HEK293 (cell line): ENCODE measurements at regions not wholly inside any gene's neighbourhood (a gene's known extent, or its start where the extent isn't known, plus 50 kb on each side); places are given as distances from the start of the nearest gene placed in this dataset.
A peak's percentile ranks its signal among the peaks of the same experiment; 100 is the strongest.

Experiments used
- CTCF ChIA-PET: fragments of 350-600 bp; formaldehyde crosslinking; extraction: SDS; loops from one replicate; lab custom pipeline; 2021; ENCODE audit warnings: antibody characterized with exemption; lab: Yijun Ruan, JAX
- POLR2A ChIA-PET: fragments of 300-600 bp; formaldehyde crosslinking; extraction: SDS; loops from one replicate; lab custom pipeline; 2020; ENCODE audit warnings: antibody characterized with exemption, inconsistent platforms; lab: Yijun Ruan, JAX
- H3K27ac ChIP-seq: fragments of 200-500 bp; sonication (Bioruptor generic); 2 replicates; pipeline ENCODE4 v1.5.1; 2014; ENCODE audit warnings: low read depth, low read length, control low read depth, inconsistent platforms; ENCODE audit errors: extremely low read depth
- H3K36me3 ChIP-seq, 2 experiments: fragments of 200-500 bp in 1 of 2; sonication (Bioruptor generic) in 1 of 2; 1 replicate in 1 of 2; 2 replicates in 1 of 2; pipeline ENCODE4 v1.5.1; 2014 to 2017; ENCODE audit warnings: inconsistent platforms in 2 of 2, low read length in 2 of 2; ENCODE audit not compliant: control insufficient read depth in 2 of 2, insufficient read depth in 1 of 2
- H3K4me1 ChIP-seq: fragments of 200-500 bp; sonication (Bioruptor generic); 2 replicates; pipeline ENCODE4 v1.5.1; 2014; ENCODE audit warnings: mild to moderate bottlenecking, low read length, inconsistent platforms; ENCODE audit not compliant: control insufficient read depth, insufficient read depth
- H3K4me3 ChIP-seq: 2 replicates; pipeline ENCODE4 v1.5.1; 2011; ENCODE audit warnings: low read depth, mild to moderate bottlenecking, control low read depth, low read length, moderate library complexity
- H3K9me3 ChIP-seq: fragments of 200-500 bp; sonication (Bioruptor generic); 2 replicates; pipeline ENCODE4 v1.5.1; 2014; ENCODE audit warnings: low read depth, low read length, inconsistent platforms; ENCODE audit not compliant: control insufficient read depth, insufficient read depth
- KLF16 ChIP-seq: fragments of 450-650 bp; formaldehyde crosslinking; IDR thresholded peaks from 2 replicates; pipeline ENCODE4 v1.5.1; 2017; ENCODE audit warnings: missing biosample characterization, missing genetic modification characterization
- SP7 ChIP-seq: fragments of 450-650 bp; formaldehyde crosslinking; IDR thresholded peaks from 2 replicates; pipeline ENCODE4 v1.5.1; 2016; ENCODE audit warnings: missing biosample characterization, missing genetic modification characterization
- ZFP37 ChIP-seq: fragments of 450-650 bp; formaldehyde crosslinking; IDR thresholded peaks from 2 replicates; pipeline ENCODE4 v1.5.1; 2016; ENCODE audit warnings: missing biosample characterization, missing genetic modification characterization
- ZFP41 ChIP-seq: fragments of 450-650 bp; formaldehyde crosslinking; IDR thresholded peaks from 2 replicates; pipeline ENCODE4 v1.5.1; 2016; ENCODE audit warnings: missing biosample characterization, missing genetic modification characterization, borderline replicate concordance
- ZNF133 ChIP-seq: fragments of 450-650 bp; formaldehyde crosslinking; IDR thresholded peaks from 2 replicates; pipeline ENCODE4 v1.5.1; 2016; ENCODE audit warnings: missing biosample characterization, missing genetic modification characterization
- ZNF140 ChIP-seq: fragments of 450-650 bp; formaldehyde crosslinking; IDR thresholded peaks from 2 replicates; pipeline ENCODE4 v1.5.1; 2016; ENCODE audit warnings: missing biosample characterization, missing genetic modification characterization
- ZNF23 ChIP-seq: fragments of 450-650 bp; formaldehyde crosslinking; IDR thresholded peaks from 2 replicates; pipeline ENCODE4 v1.5.1; 2016; ENCODE audit warnings: missing biosample characterization, missing genetic modification characterization, borderline replicate concordance
- ZNF302 ChIP-seq: fragments of 450-650 bp; formaldehyde crosslinking; IDR thresholded peaks from 2 replicates; pipeline ENCODE4 v1.5.1; 2016; ENCODE audit warnings: missing biosample characterization, missing genetic modification characterization, low read depth
- ZNF423 ChIP-seq: fragments of 450-650 bp; formaldehyde crosslinking; IDR thresholded peaks from 2 replicates; pipeline ENCODE4 v1.5.1; 2016; ENCODE audit warnings: missing biosample characterization, missing genetic modification characterization
- ZNF518A ChIP-seq: fragments of 450-650 bp; formaldehyde crosslinking; conservative IDR thresholded peaks from 2 replicates; pipeline ENCODE4 v1.5.1; 2016; ENCODE audit warnings: low read depth, missing biosample characterization, missing genetic modification characterization
- ZNF792 ChIP-seq: fragments of 450-650 bp; formaldehyde crosslinking; IDR thresholded peaks from 2 replicates; pipeline ENCODE4 v1.5.1; 2016; ENCODE audit warnings: missing biosample characterization, missing genetic modification characterization
- ZNF843 ChIP-seq: fragments of 450-650 bp; formaldehyde crosslinking; IDR thresholded peaks from 2 replicates; pipeline ENCODE4 v1.5.1; 2016; ENCODE audit warnings: missing biosample characterization, missing genetic modification characterization
- TF ChIP-seq, protein P1 (sequence below): fragments of 450-650 bp; formaldehyde crosslinking; IDR thresholded peaks from 2 replicates; pipeline ENCODE4 v1.5.1; 2017; ENCODE audit warnings: missing biosample characterization, missing genetic modification characterization
- TF ChIP-seq, protein P2 (sequence below): fragments of 450-650 bp; formaldehyde crosslinking; IDR thresholded peaks from 2 replicates; pipeline ENCODE4 v1.5.1; 2016; ENCODE audit warnings: missing biosample characterization, missing genetic modification characterization
- TF ChIP-seq, protein P3 (sequence below): fragments of 450-650 bp; formaldehyde crosslinking; IDR thresholded peaks from 2 replicates; pipeline ENCODE4 v1.5.1; 2016; ENCODE audit warnings: missing biosample characterization, missing genetic modification characterization
- TF ChIP-seq, protein P4 (sequence below): fragments of 450-650 bp; formaldehyde crosslinking; IDR thresholded peaks from 2 replicates; pipeline ENCODE4 v1.5.0; 2017; ENCODE audit warnings: missing biosample characterization, missing genetic modification characterization, borderline replicate concordance
- TF ChIP-seq, protein P5 (sequence below): fragments of 450-650 bp; formaldehyde crosslinking; IDR thresholded peaks from 2 replicates; pipeline ENCODE4 v1.5.1; 2016; ENCODE audit warnings: missing biosample characterization, missing genetic modification characterization, low read depth

DNA sequence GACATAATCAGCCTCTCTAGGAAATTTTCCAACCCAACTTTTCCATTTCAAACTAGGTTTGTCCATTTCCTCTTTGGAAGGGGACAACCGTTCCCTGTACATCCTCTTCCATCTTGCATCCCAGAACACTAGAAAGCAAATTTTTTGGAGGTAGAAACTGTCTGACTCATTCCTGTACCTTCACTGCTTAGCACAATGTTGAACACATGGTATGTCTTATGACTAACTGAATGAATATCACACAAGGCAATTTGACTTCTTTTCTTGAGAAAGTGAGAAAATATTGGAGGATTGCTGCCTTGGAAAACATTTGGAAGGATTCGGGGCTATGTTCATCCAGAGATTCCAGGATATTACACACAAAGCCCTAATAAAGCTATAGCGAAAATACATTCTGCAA, 289.1 kb downstream of the FGFR2 start:
- Histone ChIP-seq H3K4me1 (peaks cover 14% of the 10 kb centered on the region), H3K27ac (no peak overlapping the region; the same call in 1 of the 2 replicates), H3K9me3 (no peaks in the 10 kb centered on the region)
- TF ChIP-seq, protein P1, sequence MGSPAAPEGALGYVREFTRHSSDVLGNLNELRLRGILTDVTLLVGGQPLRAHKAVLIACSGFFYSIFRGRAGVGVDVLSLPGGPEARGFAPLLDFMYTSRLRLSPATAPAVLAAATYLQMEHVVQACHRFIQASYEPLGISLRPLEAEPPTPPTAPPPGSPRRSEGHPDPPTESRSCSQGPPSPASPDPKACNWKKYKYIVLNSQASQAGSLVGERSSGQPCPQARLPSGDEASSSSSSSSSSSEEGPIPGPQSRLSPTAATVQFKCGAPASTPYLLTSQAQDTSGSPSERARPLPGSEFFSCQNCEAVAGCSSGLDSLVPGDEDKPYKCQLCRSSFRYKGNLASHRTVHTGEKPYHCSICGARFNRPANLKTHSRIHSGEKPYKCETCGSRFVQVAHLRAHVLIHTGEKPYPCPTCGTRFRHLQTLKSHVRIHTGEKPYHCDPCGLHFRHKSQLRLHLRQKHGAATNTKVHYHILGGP (tag by site-specific recombination), result peak; percentile 85
- TF ChIP-seq ZNF302, result no peak
- TF ChIP-seq, protein P2, sequence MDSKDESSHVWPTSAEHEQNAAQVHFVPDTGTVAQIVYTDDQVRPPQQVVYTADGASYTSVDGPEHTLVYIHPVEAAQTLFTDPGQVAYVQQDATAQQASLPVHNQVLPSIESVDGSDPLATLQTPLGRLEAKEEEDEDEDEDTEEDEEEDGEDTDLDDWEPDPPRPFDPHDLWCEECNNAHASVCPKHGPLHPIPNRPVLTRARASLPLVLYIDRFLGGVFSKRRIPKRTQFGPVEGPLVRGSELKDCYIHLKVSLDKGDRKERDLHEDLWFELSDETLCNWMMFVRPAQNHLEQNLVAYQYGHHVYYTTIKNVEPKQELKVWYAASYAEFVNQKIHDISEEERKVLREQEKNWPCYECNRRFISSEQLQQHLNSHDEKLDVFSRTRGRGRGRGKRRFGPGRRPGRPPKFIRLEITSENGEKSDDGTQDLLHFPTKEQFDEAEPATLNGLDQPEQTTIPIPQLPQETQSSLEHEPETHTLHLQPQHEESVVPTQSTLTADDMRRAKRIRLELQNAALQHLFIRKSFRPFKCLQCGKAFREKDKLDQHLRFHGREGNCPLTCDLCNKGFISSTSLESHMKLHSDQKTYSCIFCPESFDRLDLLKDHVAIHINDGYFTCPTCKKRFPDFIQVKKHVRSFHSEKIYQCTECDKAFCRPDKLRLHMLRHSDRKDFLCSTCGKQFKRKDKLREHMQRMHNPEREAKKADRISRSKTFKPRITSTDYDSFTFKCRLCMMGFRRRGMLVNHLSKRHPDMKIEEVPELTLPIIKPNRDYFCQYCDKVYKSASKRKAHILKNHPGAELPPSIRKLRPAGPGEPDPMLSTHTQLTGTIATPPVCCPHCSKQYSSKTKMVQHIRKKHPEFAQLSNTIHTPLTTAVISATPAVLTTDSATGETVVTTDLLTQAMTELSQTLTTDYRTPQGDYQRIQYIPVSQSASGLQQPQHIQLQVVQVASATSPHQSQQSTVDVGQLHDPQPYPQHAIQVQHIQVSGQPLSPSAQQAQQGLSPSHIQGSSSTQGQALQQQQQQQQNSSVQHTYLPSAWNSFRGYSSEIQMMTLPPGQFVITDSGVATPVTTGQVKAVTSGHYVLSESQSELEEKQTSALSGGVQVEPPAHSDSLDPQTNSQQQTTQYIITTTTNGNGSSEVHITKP (tag by site-specific recombination), result peak; percentile 25; the same call in 1 of the 2 replicates
- TF ChIP-seq, all 188 proteins: peak for 2
- Histone ChIP-seq H3K4me3 (no peak overlapping the region), H3K36me3 (no peaks in the 10 kb centered on the region)
- ChIA-PET CTCF (interaction anchor here (0.6 kb wide), 1 partner anchor 147 kb away, joined by 3 read pairs; no protein-coding TSS in a partner anchor), POLR2A (no interaction called here)

GRCh38 chr10:121310151-121310711, 288.0 kb downstream of the FGFR2 start:
- Histone ChIP-seq H3K9me3 (no peaks in the 10 kb centered on the region), H3K4me3 (no peak overlapping the region), H3K27ac (peak overlapping the region; percentile 52), H3K4me1 (peaks cover 14% of the 10 kb centered on the region), H3K36me3 (no peaks in the 10 kb centered on the region)
- POLR2A ChIA-PET, result interaction anchor here (0.5 kb wide), 1 partner anchor 141 kb away, joined by 3 read pairs; no protein-coding TSS in a partner anchor
- CTCF ChIA-PET, result interaction anchor here (1.2 kb wide), 1 partner anchor 367 kb away, joined by 3 read pairs; no protein-coding TSS in a partner anchor
- TF ChIP-seq, protein P3, sequence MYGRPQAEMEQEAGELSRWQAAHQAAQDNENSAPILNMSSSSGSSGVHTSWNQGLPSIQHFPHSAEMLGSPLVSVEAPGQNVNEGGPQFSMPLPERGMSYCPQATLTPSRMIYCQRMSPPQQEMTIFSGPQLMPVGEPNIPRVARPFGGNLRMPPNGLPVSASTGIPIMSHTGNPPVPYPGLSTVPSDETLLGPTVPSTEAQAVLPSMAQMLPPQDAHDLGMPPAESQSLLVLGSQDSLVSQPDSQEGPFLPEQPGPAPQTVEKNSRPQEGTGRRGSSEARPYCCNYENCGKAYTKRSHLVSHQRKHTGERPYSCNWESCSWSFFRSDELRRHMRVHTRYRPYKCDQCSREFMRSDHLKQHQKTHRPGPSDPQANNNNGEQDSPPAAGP (tag by site-specific recombination), result peak; percentile 100
- TF ChIP-seq ZFP41 (tag by site-specific recombination) (no peak), ZNF23 (no peak), ZFP37 (tag by site-specific recombination) (peak; percentile 86; the same call in 1 of the 2 replicates), KLF16 (tag by site-specific recombination) (0 out of 2 replicates have a peak, but pooled peaks have one; percentile 36), ZNF140 (tag by site-specific recombination) (no peak), ZNF843 (tag by site-specific recombination) (peak; percentile 100), ZNF792 (tag by site-specific recombination) (no peak), ZNF423 (tag by site-specific recombination) (peak; percentile 93), SP7 (peak; percentile 100), ZNF518A (tag by site-specific recombination) (peak; percentile 43), ZNF133 (tag by site-specific recombination) (no peak)
- TF ChIP-seq, protein P4, sequence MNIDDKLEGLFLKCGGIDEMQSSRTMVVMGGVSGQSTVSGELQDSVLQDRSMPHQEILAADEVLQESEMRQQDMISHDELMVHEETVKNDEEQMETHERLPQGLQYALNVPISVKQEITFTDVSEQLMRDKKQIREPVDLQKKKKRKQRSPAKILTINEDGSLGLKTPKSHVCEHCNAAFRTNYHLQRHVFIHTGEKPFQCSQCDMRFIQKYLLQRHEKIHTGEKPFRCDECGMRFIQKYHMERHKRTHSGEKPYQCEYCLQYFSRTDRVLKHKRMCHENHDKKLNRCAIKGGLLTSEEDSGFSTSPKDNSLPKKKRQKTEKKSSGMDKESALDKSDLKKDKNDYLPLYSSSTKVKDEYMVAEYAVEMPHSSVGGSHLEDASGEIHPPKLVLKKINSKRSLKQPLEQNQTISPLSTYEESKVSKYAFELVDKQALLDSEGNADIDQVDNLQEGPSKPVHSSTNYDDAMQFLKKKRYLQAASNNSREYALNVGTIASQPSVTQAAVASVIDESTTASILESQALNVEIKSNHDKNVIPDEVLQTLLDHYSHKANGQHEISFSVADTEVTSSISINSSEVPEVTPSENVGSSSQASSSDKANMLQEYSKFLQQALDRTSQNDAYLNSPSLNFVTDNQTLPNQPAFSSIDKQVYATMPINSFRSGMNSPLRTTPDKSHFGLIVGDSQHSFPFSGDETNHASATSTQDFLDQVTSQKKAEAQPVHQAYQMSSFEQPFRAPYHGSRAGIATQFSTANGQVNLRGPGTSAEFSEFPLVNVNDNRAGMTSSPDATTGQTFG (tag by site-specific recombination), result no peak
- TF ChIP-seq, protein P5, sequence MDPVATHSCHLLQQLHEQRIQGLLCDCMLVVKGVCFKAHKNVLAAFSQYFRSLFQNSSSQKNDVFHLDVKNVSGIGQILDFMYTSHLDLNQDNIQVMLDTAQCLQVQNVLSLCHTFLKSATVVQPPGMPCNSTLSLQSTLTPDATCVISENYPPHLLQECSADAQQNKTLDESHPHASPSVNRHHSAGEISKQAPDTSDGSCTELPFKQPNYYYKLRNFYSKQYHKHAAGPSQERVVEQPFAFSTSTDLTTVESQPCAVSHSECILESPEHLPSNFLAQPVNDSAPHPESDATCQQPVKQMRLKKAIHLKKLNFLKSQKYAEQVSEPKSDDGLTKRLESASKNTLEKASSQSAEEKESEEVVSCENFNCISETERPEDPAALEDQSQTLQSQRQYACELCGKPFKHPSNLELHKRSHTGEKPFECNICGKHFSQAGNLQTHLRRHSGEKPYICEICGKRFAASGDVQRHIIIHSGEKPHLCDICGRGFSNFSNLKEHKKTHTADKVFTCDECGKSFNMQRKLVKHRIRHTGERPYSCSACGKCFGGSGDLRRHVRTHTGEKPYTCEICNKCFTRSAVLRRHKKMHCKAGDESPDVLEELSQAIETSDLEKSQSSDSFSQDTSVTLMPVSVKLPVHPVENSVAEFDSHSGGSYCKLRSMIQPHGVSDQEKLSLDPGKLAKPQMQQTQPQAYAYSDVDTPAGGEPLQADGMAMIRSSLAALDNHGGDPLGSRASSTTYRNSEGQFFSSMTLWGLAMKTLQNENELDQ (tag by site-specific recombination), result 0 out of 2 replicates have a peak, but pooled peaks have one; percentile 28
